CD14-positive monocyte (primary cell): ENCODE measurements at regions not wholly inside any gene's neighbourhood (a gene's known extent, or its start where the extent isn't known, plus 50 kb on each side); places are given as distances from the start of the nearest gene placed in this dataset.

Experiments
- DNase-seq, 3 donors: peaks; one replicate each; pipeline ENCODE4 v3.0.0-alpha.2; 2011 to 2022
- H2AFZ ChIP-seq: 2 replicates; pipeline ENCODE4 v1.6.0; 2012; ENCODE audit warnings: mild to moderate bottlenecking, low read depth, low read length, inconsistent platforms; ENCODE audit not compliant: insufficient read depth, poor library complexity, severe bottlenecking
- H3K27ac ChIP-seq, 2 donors: 1 replicate in 1 of 2; 2 replicates in 1 of 2; pipeline ENCODE4 v1.5.1; 2012 to 2013; ENCODE audit warnings: low read length in 2 of 2, control low read depth in 1 of 2, inconsistent platforms in 1 of 2, low read depth in 1 of 2, mild to moderate bottlenecking in 1 of 2
- H3K27me3 ChIP-seq, 2 donors: one replicate each; pipeline versions ENCODE4 v1.6.0 to v1.6.1; 2011 to 2013; ENCODE audit warnings: low read length in 2 of 2; ENCODE audit not compliant: control insufficient read depth in 2 of 2, insufficient read depth in 2 of 2
- H3K36me3 ChIP-seq, 2 donors: replicated peaks in 1 of 2; 1 replicate in 1 of 2; 2 replicates in 1 of 2; pipeline versions ENCODE4 v1.5.1 to v1.6.1; 2012 to 2013; ENCODE audit warnings: low read length in 2 of 2, control low read depth in 1 of 2, inconsistent platforms in 1 of 2, mild to moderate bottlenecking in 1 of 2; ENCODE audit not compliant: insufficient read depth in 2 of 2, control insufficient read depth in 1 of 2
- H3K4me1 ChIP-seq, 2 donors: 1 replicate in 1 of 2; 2 replicates in 1 of 2; pipeline versions ENCODE4 v1.5.1 to v1.6.1; 2012 to 2013; ENCODE audit warnings: low read length in 2 of 2, control low read depth in 1 of 2, inconsistent platforms in 1 of 2, mild to moderate bottlenecking in 1 of 2, moderate library complexity in 1 of 2; ENCODE audit not compliant: insufficient read depth in 2 of 2, control insufficient read depth in 1 of 2
- H3K4me2 ChIP-seq: replicated peaks from 2 replicates; pipeline ENCODE3; 2012; ENCODE audit warnings: low read length, moderate library complexity, mild to moderate bottlenecking; ENCODE audit not compliant: poor library complexity, severe bottlenecking; ENCODE audit errors: extremely low read depth
- H3K4me3 ChIP-seq, 3 experiments: fragments of 200-600 bp in 1 of 3; sonication (generic) in 1 of 3; replicated peaks in 1 of 3; 1 replicate in 2 of 3; 2 replicates in 1 of 3; pipeline ENCODE4 v1.5.1; 2011 to 2013; ENCODE audit warnings: low read length in 3 of 3, mild to moderate bottlenecking in 3 of 3, control low read depth in 2 of 3, low read depth in 2 of 3, inconsistent platforms in 1 of 3, moderate library complexity in 1 of 3
- H3K79me2 ChIP-seq: 2 replicates; pipeline ENCODE4 v1.6.0; 2012; ENCODE audit warnings: mild to moderate bottlenecking, control low read depth, inconsistent platforms, low read length, moderate library complexity; ENCODE audit not compliant: insufficient read depth
- H3K9ac ChIP-seq: 2 replicates; pipeline ENCODE4 v1.6.0; 2017; ENCODE audit warnings: low read length, mild to moderate bottlenecking; ENCODE audit not compliant: insufficient read depth, poor library complexity, severe bottlenecking
- H3K9me3 ChIP-seq, 2 donors: replicated peaks in 1 of 2; 1 replicate in 1 of 2; 2 replicates in 1 of 2; pipeline versions ENCODE4 v1.5.1 to v1.6.1; 2012 to 2013; ENCODE audit warnings: low read length in 2 of 2, control low read depth in 1 of 2; ENCODE audit not compliant: control insufficient read depth in 1 of 2, insufficient read depth in 1 of 2
- H4K20me1 ChIP-seq: 2 replicates; pipeline ENCODE4 v1.6.0; 2012; ENCODE audit warnings: mild to moderate bottlenecking, low read length, control low read depth, moderate library complexity; ENCODE audit not compliant: insufficient read depth
- H3K27ac Mint-ChIP-seq, 7 donors: one replicate each; pipeline ENCODE4 v1.8.0; 2020; ENCODE audit warnings: mild to moderate bottlenecking in 7 of 7, mixed read lengths in 7 of 7, moderate library complexity in 6 of 7, inconsistent platforms in 2 of 7
- H3K27me3 Mint-ChIP-seq, 3 donors: one replicate each; pipeline ENCODE4 v1.8.0; 2021 to 2022; ENCODE audit warnings: low read depth in 3 of 3, mild to moderate bottlenecking in 3 of 3, mixed read lengths in 3 of 3, moderate library complexity in 3 of 3, inconsistent platforms in 1 of 3
- H3K36me3 Mint-ChIP-seq, 2 donors: one replicate each; pipeline ENCODE4 v1.8.0; 2020; ENCODE audit warnings: mixed read lengths in 2 of 2, inconsistent platforms in 1 of 2, mild to moderate bottlenecking in 1 of 2
- H3K4me1 Mint-ChIP-seq: one replicate; pipeline ENCODE4 v1.8.0; 2020; ENCODE audit warnings: mild to moderate bottlenecking, mixed read lengths
- H3K4me3 Mint-ChIP-seq, 2 donors: one replicate each; pipeline ENCODE4 v1.8.0; 2020; ENCODE audit warnings: mild to moderate bottlenecking in 2 of 2, mixed read lengths in 2 of 2, moderate library complexity in 1 of 2
- H3K9me3 Mint-ChIP-seq, 7 donors: one replicate each; pipeline ENCODE4 v1.8.0; 2020 to 2022; ENCODE audit warnings: mixed read lengths in 7 of 7, mild to moderate bottlenecking in 6 of 7, moderate library complexity in 6 of 7, inconsistent platforms in 2 of 7
- whole genome bisulfite sequencing: methylation state at CpG from one replicate; pipeline ENCODE4 v1.1.5; 2013; ENCODE audit warnings: missing lambda C conversion rate; ENCODE audit not compliant: insufficient coverage; 5-methylcytosine and 5-hydroxymethylcytosine counted together
- intact Hi-C, 2 donors: fragments of 100-400 bp; cut with micrococcal nuclease; formaldehyde crosslinking; loops; one replicate each; pipeline versions ENCODE4 v1.15.0 to v1.15.1; 2023
- TF ChIP-seq, protein P1 (sequence below): fragments of 200-600 bp; IDR thresholded peaks from one replicate; pipeline ENCODE4 v1.8.0; 2022; ENCODE audit warnings: antibody characterized with exemption, mild to moderate bottlenecking

- no peak overlapping the region for H2AFZ ChIP-seq
- H3K4me1 ChIP-seq, result no peaks in the 10 kb centered on the region
- no peaks in the 10 kb centered on the region for H3K27me3 ChIP-seq
- H3K4me3 Mint-ChIP-seq, result no peak overlapping the region
- no peaks in the 10 kb centered on the region for H3K79me2 ChIP-seq
- H3K9me3 ChIP-seq, result no peaks in the 10 kb centered on the region
- no peak overlapping the region for H3K27ac Mint-ChIP-seq
- H3K27me3 Mint-ChIP-seq, result no peaks in the 10 kb centered on the region
- WGBS, result no CpG with 5 or more reads among the region's 2 CpGs
- no peaks in the 10 kb centered on the region for H3K36me3 ChIP-seq
- no peak for DNase-seq
- TF ChIP-seq, protein P1, sequence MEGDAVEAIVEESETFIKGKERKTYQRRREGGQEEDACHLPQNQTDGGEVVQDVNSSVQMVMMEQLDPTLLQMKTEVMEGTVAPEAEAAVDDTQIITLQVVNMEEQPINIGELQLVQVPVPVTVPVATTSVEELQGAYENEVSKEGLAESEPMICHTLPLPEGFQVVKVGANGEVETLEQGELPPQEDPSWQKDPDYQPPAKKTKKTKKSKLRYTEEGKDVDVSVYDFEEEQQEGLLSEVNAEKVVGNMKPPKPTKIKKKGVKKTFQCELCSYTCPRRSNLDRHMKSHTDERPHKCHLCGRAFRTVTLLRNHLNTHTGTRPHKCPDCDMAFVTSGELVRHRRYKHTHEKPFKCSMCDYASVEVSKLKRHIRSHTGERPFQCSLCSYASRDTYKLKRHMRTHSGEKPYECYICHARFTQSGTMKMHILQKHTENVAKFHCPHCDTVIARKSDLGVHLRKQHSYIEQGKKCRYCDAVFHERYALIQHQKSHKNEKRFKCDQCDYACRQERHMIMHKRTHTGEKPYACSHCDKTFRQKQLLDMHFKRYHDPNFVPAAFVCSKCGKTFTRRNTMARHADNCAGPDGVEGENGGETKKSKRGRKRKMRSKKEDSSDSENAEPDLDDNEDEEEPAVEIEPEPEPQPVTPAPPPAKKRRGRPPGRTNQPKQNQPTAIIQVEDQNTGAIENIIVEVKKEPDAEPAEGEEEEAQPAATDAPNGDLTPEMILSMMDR, result no peak
- no peak overlapping the region for H3K4me2 ChIP-seq
- H3K4me3 ChIP-seq, result no peak overlapping the region
- no peak overlapping the region for H3K9ac ChIP-seq
- intact Hi-C loops, result no loop called here
- no peaks in the 10 kb centered on the region for H3K36me3 Mint-ChIP-seq
- no peak overlapping the region for H3K27ac ChIP-seq
- H3K4me1 Mint-ChIP-seq, result no peaks in the 10 kb centered on the region
- H4K20me1 ChIP-seq, result no peaks in the 10 kb centered on the region
- peaks cover 0 to 9% (median 0%) of the 10 kb centered on the region in 7 donors for H3K9me3 Mint-ChIP-seq
Measured at GRCh38 chr7:24469118-24469517, 104.1 kb upstream of the PALS2 start.

GRCh38 chr7:24472093-24472492 lies 101.2 kb upstream of the PALS2 start:
- TF ChIP-seq, protein P1, result no peak
- H3K9me3 ChIP-seq, result no peaks in the 10 kb centered on the region
- H3K27me3 Mint-ChIP-seq, result no peaks in the 10 kb centered on the region
- no peak overlapping the region for H3K27ac ChIP-seq
- no peaks in the 10 kb centered on the region for H3K79me2 ChIP-seq
- H3K27me3 ChIP-seq, result no peaks in the 10 kb centered on the region
- no CpG with 5 or more reads among the region's 1 CpG for WGBS
- no peak overlapping the region for H3K4me3 Mint-ChIP-seq
- H3K36me3 ChIP-seq, result no peaks in the 10 kb centered on the region
- H3K9me3 Mint-ChIP-seq, result peaks cover 0 to 9% (median 0%) of the 10 kb centered on the region in 7 donors
- H3K4me1 ChIP-seq, result no peaks in the 10 kb centered on the region
- H4K20me1 ChIP-seq, result no peaks in the 10 kb centered on the region
- no peak overlapping the region for H3K27ac Mint-ChIP-seq
- H3K4me3 ChIP-seq, result no peak overlapping the region
- no peak overlapping the region for H3K9ac ChIP-seq
- no peak for DNase-seq
- no peaks in the 10 kb centered on the region for H3K36me3 Mint-ChIP-seq
- no peaks in the 10 kb centered on the region for H3K4me1 Mint-ChIP-seq
- no peak overlapping the region for H2AFZ ChIP-seq
- no peak overlapping the region for H3K4me2 ChIP-seq
- intact Hi-C loops, result no loop called here
